DMS53 treated with DMSO at 0.1 percent for 48 hours (cell line): ENCODE measurements at regions not wholly inside any gene's neighbourhood (a gene's known extent, or its start where the extent isn't known, plus 50 kb on each side); places are given as distances from the start of the nearest gene placed in this dataset.
A peak's percentile ranks its signal among the peaks of the same experiment; 100 is the strongest.
"Not testable (repeated sequence)": the region's sequence is repeated elsewhere in the genome, so short reads cannot be mapped to it uniquely, and the experiment has no call there.

ENCODE experiments used
- DNase-seq: peaks from one replicate; lab custom pipeline; 2025; ENCODE audit not compliant: unreplicated experiment; lab: John Stamatoyannopoulos, UW

GRCh38 chr12:58306266-58307000 lies 365.1 kb downstream of the ATP23 start:
- no peak for DNase-seq

DNA sequence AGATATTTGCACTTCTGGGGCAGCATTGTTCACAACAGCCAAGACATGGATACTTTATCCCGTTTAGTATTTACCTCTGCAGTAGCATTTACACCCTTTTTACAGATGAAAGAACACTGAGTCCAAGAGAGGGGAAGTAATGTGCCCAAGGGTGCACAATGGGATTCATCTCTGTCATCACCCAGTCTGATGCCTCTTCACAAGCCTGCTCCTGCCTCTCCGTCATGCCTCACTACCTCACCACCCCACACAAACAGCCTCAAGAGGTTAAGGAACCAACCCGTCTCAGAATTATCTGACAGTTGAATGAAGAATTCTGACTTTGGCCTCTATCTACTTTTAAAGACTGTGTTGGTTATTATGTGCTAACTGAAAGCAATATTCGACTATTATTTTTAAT lies 368.4 kb downstream of the ATP23 start:
- no peak for DNase-seq

GRCh38 chr12:58310368-58310767 lies 369.0 kb downstream of the ATP23 start:
- no peak for DNase-seq

DNA sequence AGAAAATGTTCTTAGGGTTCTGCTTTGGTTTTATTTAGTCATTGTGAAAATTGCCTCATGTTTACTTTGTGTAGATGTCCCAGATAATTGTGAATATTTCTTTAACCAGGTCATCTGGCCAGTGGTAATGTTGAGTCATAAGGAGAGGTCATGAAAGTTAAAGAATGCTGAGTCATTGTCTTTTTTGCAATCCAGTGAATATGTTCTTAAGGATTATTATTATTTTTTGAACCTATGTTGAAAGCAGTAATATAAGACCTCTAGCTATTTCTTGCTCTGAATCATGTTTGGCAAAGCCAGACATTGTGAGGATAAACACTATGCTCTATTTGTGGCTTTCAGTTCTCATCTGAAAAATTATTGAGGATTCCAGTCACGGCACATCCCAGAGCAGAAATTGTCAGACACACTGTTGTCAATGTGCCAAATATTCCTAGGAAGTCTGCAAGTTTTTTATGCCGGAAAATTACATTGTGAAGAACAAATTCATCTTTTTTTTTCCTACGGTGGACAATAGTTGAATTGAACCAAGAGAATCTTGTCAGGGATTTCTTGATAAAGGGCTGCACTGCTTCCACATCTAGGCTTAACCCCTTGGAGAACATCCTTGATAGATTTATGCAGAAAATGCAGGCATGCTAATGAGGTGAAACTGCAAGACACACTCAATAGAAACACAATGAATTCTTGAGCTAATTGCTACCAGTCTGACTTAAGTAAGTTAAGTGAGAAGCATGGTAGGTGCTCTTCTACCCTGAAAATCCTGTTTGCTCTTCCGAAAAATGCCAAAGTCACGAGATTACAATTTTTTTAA lies 369.6 kb downstream of the ATP23 start:
- DNase-seq, result no peak

DNA sequence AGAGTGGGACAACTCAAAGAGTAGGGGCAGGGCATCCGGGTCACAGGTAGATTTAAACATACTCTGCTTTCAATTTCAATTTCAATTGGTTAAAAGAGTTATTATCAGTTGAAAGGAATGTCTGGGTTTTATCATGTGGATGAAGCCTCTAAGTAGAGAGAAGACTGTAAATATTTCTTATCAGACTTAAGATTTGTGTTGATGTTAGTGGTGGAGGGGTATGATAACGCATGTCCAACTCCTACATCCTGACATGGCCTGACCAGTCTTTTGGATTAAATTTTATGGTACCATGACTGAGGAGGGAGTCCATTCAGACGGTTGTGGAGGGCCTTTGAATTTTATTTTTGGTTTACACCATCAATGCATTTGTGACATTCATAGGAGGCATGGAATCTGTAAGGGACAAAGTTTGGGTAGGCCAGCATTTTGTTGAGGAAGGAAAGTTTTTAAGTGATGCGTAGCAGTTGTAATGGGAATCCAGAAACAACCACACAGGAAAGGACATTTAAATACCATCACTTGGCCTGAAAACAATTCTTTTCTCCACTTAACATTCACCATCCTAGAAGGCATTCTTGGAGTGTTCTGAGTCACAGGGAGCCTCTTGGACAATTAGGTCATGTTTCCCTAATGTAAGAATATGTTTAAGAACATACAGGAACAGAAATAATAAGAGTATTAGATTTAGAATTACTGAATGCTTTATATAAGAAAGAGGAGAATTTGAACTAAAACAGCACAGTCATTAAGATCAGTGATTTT lies 371.9 kb downstream of the ATP23 start:
- no peak for DNase-seq

- no peak for DNase-seq
These were observed 373.2 kb downstream of the ATP23 start for GRCh38 chr12:58314610-58315009.

GRCh38 chr12:58316926-58317325 lies 375.6 kb downstream of the ATP23 start:
- no peak for DNase-seq

- DNase-seq, result no peak
These were observed 380.0 kb downstream of the ATP23 start for GRCh38 chr12:58321414-58321813.

GRCh38 chr12:58323676-58324075 lies 382.3 kb downstream of the ATP23 start:
- DNase-seq, result no peak

GRCh38 chr12:58325561-58325960 lies 384.2 kb downstream of the ATP23 start:
- DNase-seq, result no peak

DNA sequence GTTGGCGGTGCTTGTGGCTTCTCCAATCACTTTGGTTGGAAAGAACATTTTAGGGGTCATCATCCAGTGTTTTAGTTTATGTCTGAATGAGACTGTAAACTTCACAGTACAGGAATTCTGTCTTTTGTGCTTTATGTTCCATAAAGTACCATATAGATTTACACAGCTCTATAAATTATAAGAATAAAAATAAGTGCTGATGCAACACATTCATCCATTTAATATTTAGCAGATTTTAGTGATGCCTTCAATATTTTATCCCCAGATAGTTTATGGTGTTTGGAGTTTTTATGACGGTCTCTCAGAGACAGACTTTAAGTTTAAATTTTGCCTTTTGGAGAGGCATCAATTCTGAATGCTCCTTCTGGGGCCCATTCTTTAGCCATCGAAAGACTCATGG lies 385.2 kb downstream of the ATP23 start:
- DNase-seq, result no peak

- not testable (repeated sequence) for DNase-seq
These were observed 395.3 kb downstream of the ATP23 start for GRCh38 chr12:58336581-58337242.

GRCh38 chr12:58337539-58337938 lies 396.2 kb downstream of the ATP23 start:
- not testable (repeated sequence) for DNase-seq

DNA sequence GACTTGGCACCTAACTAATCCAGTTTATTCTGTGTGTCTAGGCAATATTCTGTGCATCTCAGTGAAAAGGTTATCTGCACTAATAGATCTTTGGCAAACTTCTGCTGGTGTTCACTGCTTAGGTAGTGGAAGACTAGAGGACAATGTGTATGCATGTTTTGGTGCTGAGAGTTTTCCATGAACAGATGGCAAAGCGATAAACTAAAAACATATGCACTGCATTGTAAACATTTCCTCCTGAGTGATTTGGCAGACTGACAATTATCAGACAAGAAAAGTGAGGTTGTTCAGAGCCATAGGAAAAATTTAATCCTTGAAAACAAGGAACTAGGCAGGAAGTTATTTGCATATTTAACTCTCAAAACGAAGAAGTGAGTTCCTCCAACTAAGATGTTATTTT lies 400.4 kb downstream of the ATP23 start:
- DNase-seq, result peak; percentile 59

DNA sequence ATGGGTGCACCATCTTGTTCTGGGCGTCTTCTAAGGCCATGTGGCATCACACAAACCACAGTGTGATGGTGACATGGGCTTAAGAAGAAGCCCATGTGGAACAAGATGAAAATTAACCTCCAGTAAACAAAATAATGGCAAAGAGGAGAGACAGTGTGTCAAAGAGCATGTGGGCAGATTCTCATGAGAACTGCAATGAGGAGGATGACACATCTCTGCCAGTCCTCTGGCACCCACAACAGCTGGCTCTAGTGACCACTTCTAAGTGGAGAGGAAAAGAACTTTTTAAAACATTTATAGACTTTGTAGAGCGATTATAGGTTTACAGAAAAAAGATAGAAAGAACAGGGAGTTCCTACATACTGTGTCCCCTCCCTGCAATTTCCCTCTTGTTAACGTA lies 401.4 kb downstream of the ATP23 start:
- no peak for DNase-seq

DNA sequence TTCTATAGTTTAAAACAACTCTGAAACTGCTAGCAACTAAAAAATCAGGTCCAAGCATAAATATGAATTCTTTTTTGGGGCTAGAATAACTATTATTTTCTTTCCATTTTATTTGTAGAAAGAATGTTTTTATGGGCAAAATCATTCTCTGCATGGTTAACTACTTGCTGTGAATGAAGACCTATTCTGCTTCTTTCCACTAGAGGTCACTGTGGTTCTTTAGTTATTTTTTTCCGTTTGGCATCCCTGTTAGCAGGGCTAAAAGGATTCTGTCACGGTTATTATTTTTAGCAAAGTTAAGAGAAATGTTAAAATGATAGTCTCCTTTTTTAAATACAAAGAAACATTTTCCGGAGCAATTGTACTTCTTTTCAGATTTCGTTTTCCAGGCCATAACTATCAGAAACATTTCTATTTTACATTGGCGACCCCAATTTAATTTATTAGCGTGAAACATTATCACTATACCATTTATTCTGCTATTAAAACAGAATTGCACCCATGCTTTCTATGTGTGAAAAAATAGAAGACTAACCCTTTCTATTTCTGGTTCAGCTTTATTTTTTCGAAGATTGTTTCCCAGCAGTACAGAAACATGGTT lies 404.8 kb downstream of the ATP23 start:
- DNase-seq, result peak; percentile 79

GRCh38 chr12:58347188-58347587 lies 405.8 kb downstream of the ATP23 start:
- no peak for DNase-seq

DNA sequence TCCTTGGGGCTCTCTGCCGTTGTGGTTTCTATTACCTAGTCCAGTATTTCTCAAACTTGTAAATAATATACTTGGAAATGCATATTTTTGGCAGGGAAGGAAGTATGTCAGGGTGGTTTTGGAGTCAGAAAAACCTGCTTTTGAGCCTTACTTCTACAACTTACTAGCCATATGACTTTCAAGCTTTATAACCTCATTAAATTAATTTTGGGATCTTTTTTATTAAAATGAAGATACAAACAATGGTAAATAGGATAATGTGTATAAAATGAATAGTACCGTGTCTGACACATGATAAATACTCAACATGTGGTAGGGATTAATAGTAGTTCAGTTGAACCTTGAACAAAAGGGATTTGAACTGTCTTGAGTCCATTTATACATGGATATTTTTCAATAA lies 406.3 kb downstream of the ATP23 start:
- no peak for DNase-seq

DNA sequence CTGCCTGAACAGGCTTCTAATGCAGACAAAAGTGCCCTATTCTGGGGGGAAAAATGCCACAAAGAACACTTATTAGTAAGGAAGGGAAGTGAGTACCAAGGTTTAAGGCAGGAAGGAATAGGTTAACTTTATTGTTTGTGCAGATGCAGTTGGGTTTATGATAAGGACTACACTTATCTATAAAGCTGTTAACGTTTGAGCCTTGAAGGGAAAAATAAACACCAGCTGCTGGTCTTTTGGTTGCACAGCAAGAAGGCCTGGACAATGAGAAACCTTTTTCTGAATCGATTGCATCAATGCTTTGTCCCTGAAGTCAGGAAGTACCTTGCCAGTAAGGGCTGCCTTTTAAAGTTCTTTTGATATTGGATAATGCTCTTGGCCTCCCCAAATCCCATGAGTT lies 407.8 kb downstream of the ATP23 start:
- DNase-seq, result peak; percentile 39

DNA sequence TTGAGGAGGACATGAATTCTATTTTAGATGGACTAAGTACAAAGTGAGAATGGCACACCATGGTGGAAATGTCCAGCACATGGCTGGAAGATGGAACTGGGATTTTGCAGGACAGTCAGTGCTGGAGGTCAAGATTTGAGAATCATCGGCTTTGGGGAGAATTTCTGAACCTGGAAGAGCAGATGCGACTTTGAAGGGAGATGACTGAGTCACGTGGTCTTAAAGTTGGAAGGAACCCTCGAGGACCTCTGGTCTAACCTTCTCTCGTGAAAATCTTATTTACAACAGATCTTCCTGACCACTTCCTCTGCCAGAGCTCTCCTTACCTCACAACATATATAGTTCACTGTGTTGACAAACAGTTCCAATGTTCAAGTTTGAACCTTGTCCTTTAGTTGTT lies 415.4 kb downstream of the ATP23 start:
- no peak for DNase-seq

DNA sequence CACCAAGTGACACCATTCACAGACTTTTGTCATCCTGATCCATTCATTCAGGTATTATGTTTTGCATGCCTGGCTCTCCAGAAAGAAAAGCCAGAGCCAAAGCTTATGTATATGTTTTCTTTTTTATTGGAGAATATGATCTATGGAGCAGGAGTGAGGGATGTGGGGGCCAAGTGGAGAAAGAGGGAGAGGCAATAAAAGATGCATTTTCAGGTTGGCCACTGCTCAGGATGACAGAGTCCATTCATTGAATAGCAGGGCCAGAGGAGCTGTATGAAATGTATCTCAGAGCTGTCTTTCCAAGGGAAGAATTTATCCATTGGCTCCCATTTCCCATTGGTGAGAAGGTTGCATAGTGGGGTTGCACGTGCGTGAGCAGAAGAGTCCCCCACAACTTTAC lies 416.1 kb downstream of the ATP23 start:
- no peak for DNase-seq
